ENCODE measurements at regions not wholly inside any gene's neighbourhood (a gene's known extent, or its start where the extent isn't known, plus 50 kb on each side); places are given as distances from the start of the nearest gene placed in this dataset.

DNA sequence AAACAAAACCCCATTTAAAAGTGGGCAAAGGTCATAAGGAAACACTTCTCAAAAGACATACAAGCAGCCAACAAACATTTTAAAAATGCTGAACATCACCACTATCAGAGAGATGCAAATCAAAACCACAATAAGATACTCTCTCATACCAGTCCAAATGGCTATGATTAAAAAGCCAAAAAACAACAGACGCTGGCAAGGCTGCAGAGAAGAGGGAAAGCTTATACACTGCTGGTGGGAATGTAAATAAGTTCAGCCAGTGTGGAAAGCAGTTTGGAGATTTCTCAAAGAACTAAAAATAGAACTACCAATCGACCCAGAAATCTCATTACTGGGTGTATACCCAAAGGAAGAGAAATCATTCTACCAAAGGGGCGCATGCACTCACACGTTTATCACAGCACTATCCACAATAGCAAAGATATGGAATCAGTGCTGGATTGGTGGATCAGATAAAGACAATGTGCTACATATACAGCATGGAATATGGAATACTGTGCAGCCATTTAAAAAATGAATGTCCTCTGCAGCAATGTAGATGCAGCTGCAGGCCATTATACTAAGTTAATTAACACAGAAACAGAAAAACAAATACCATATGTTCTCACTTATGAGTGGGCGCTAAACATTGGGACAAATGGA lies 102.1 kb upstream of the DAAM1 start:
- no peaks in the 10 kb centered on the region for H4K20me1 ChIP-seq (ENCODE audit: control insufficient read depth, insufficient read depth, low read length, poor library complexity, severe bottlenecking)
- H2AFZ ChIP-seq (ENCODE audit: insufficient read depth, low read depth, low read length, poor library complexity, severe bottlenecking): no peak overlapping the region
- H3K9me3 Mint-ChIP-seq (ENCODE audit: insufficient read depth): no peaks in the 10 kb centered on the region
- WGBS (ENCODE audit: insufficient coverage): 80% methylated on average over 1 of the region's 5 CpGs
- H3K79me2 ChIP-seq (ENCODE audit: control insufficient read depth, insufficient read depth, low read length): no peaks in the 10 kb centered on the region
- ChIA-PET CTCF (no interaction called here), POLR2A (no interaction called here)
- no peak overlapping the region for H3K4me3 Mint-ChIP-seq
- no peak overlapping the region for H3K27ac Mint-ChIP-seq
- no peak for DNase-seq
- H3K27ac ChIP-seq (ENCODE audit: low read length in 2 of 2): no peak overlapping the region
- intact Hi-C loops (cut with micrococcal nuclease): no loop called here
- no peaks in the 10 kb centered on the region for H3K36me3 ChIP-seq (replicated peaks in 1 of 2; ENCODE audit: control extremely low read depth in 1 of 2, control insufficient read depth in 1 of 2, extremely low read depth in 1 of 2, insufficient read depth in 2 of 2, low read length in 1 of 2)
- peaks cover 0 to 2% (median 0%) of the 10 kb centered on the region in 4 experiments for H3K27me3 ChIP-seq (replicated peaks in 1 of 4; ENCODE audit: control extremely low read depth in 1 of 4, control insufficient read depth in 3 of 4, insufficient read depth in 4 of 4, low read length in 3 of 4)
- H3K27me3 Mint-ChIP-seq: peaks cover 9% of the 10 kb centered on the region
- ATAC-seq (ENCODE audit: low read depth): no peak
- H3K4me1 ChIP-seq (ENCODE audit: control insufficient read depth in 2 of 2, insufficient read depth in 2 of 2, low read length in 2 of 2): no peaks in the 10 kb centered on the region
- H3K9ac ChIP-seq (ENCODE audit: low read length): no peak overlapping the region
- H3K9me3 ChIP-seq (ENCODE audit: control extremely low read depth in 1 of 3, control insufficient read depth in 2 of 3, insufficient read depth in 1 of 3, low read length in 2 of 3): no peaks in the 10 kb centered on the region
- TF ChIP-seq, protein P1, sequence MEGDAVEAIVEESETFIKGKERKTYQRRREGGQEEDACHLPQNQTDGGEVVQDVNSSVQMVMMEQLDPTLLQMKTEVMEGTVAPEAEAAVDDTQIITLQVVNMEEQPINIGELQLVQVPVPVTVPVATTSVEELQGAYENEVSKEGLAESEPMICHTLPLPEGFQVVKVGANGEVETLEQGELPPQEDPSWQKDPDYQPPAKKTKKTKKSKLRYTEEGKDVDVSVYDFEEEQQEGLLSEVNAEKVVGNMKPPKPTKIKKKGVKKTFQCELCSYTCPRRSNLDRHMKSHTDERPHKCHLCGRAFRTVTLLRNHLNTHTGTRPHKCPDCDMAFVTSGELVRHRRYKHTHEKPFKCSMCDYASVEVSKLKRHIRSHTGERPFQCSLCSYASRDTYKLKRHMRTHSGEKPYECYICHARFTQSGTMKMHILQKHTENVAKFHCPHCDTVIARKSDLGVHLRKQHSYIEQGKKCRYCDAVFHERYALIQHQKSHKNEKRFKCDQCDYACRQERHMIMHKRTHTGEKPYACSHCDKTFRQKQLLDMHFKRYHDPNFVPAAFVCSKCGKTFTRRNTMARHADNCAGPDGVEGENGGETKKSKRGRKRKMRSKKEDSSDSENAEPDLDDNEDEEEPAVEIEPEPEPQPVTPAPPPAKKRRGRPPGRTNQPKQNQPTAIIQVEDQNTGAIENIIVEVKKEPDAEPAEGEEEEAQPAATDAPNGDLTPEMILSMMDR (IDR thresholded peaks at IDR 0.05): no peak
- no peak for TF ChIP-seq EZH2 (IDR thresholded peaks at IDR 0.05; ENCODE audit: borderline replicate concordance, insufficient read depth, low read depth, low read length, poor library complexity, severe bottlenecking)
- H3K4me3 ChIP-seq (ENCODE audit: control extremely low read depth in 1 of 5, extremely low read depth in 1 of 5, insufficient read depth in 1 of 5, low read depth in 2 of 5, low read length in 4 of 5): no peak overlapping the region
- no peak overlapping the region for H3K4me2 ChIP-seq (replicated peaks; ENCODE audit: low read depth, low read length, poor library complexity, severe bottlenecking)
- no peaks in the 10 kb centered on the region for H3K4me1 Mint-ChIP-seq

DNA sequence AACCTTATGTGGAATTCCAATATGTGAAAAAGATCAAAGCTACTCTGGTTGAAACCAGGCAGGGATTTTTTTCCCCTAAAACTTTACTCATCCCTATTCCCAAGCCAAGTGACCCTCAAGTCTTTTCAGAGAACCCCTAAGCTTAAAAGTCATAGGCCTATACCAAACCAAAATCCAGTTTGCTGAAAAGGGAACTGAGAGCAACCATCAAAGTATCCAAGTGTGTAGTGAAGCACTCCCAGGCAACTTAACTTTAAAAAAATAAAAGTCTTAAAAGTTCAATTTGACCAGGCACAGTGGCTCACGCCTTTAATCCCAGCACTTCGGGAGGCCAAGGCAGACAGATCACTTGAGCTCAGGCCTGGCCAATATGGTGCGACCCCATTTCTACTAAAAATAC lies 101.2 kb upstream of the DAAM1 start:
- DNase-seq: no peak
- H2AFZ ChIP-seq (ENCODE audit: insufficient read depth, low read depth, low read length, poor library complexity, severe bottlenecking): no peak overlapping the region
- POLR2A ChIA-PET: no interaction called here
- H3K27me3 ChIP-seq (replicated peaks in 1 of 4; ENCODE audit: control extremely low read depth in 1 of 4, control insufficient read depth in 3 of 4, insufficient read depth in 4 of 4, low read length in 3 of 4): peaks cover 0 to 2% (median 0%) of the 10 kb centered on the region in 4 experiments
- no peak overlapping the region for H3K4me2 ChIP-seq (replicated peaks; ENCODE audit: low read depth, low read length, poor library complexity, severe bottlenecking)
- WGBS (ENCODE audit: insufficient coverage): 86% methylated on average over 2 of the region's 3 CpGs
- H3K9ac ChIP-seq (ENCODE audit: low read length): no peak overlapping the region
- CTCF ChIA-PET: no interaction called here
- H3K4me1 ChIP-seq (ENCODE audit: control insufficient read depth in 2 of 2, insufficient read depth in 2 of 2, low read length in 2 of 2): no peaks in the 10 kb centered on the region
- no peak overlapping the region for H3K27ac Mint-ChIP-seq
- TF ChIP-seq, protein P1 (IDR thresholded peaks at IDR 0.05): no peak
- TF ChIP-seq EZH2 (IDR thresholded peaks at IDR 0.05; ENCODE audit: borderline replicate concordance, insufficient read depth, low read depth, low read length, poor library complexity, severe bottlenecking): no peak
- no peak overlapping the region for H3K4me3 Mint-ChIP-seq
- no peaks in the 10 kb centered on the region for H3K9me3 Mint-ChIP-seq (ENCODE audit: insufficient read depth)
- H3K36me3 ChIP-seq (replicated peaks in 1 of 2; ENCODE audit: control extremely low read depth in 1 of 2, control insufficient read depth in 1 of 2, extremely low read depth in 1 of 2, insufficient read depth in 2 of 2, low read length in 1 of 2): no peaks in the 10 kb centered on the region
- no peak for ATAC-seq (ENCODE audit: low read depth)
- H4K20me1 ChIP-seq (ENCODE audit: control insufficient read depth, insufficient read depth, low read length, poor library complexity, severe bottlenecking): no peaks in the 10 kb centered on the region
- H3K27ac ChIP-seq (ENCODE audit: low read length in 2 of 2): no peak overlapping the region
- peaks cover 16% of the 10 kb centered on the region for H3K27me3 Mint-ChIP-seq
- H3K79me2 ChIP-seq (ENCODE audit: control insufficient read depth, insufficient read depth, low read length): no peaks in the 10 kb centered on the region
- no peaks in the 10 kb centered on the region for H3K4me1 Mint-ChIP-seq
- H3K4me3 ChIP-seq (ENCODE audit: control extremely low read depth in 1 of 5, extremely low read depth in 1 of 5, insufficient read depth in 1 of 5, low read depth in 2 of 5, low read length in 4 of 5): no peak overlapping the region
- intact Hi-C loops (cut with micrococcal nuclease): no loop called here
- no peaks in the 10 kb centered on the region for H3K9me3 ChIP-seq (ENCODE audit: control extremely low read depth in 1 of 3, control insufficient read depth in 2 of 3, insufficient read depth in 1 of 3, low read length in 2 of 3)

All from B cell (primary cell).